K562 (cell line): ENCODE measurements at regions not wholly inside any gene's neighbourhood (a gene's known extent, or its start where the extent isn't known, plus 50 kb on each side); places are given as distances from the start of the nearest gene placed in this dataset.

Experiments
- ATAC-seq: fragments of 200-7000 bp; cut with Tn5 transposase; 3 replicates; pipeline ENCODE4 v1.9.1; 2020; ENCODE audit warnings: moderate library complexity
- BruUV-seq: library from RNA; stranded (reverse); fragments of 400-500 nt; replicated peaks from 2 replicates; lab custom pipeline; 2021; lab: Mats Ljungman, UMichigan
- CTCF ChIA-PET: fragments of 300-600 bp; formaldehyde crosslinking; extraction: SDS; loops from one replicate; lab custom pipeline; 2021; ENCODE audit warnings: low intra/inter-chr PET ratio; lab: Yijun Ruan, JAX
- POLR2A ChIA-PET: fragments of 300-600, 350-650 bp; sonication (Branson Sonifier 250); formaldehyde crosslinking; extraction: SDS; loops from one replicate; lab custom pipeline; 2021; ENCODE audit warnings: antibody characterized with exemption, inconsistent platforms; lab: Yijun Ruan, JAX
- DNase-seq, 4 experiments: peaks; one replicate each; pipeline versions ENCODE4 v3.0.0 to v3.0.0-alpha.2; 2011 to 2018; ENCODE audit warnings: low spot score in 3 of 4, mixed read lengths in 3 of 4; ENCODE audit errors: extremely low read depth in 1 of 4
- FAIRE-seq: peaks from 2 replicates; lab custom pipeline; 2011; peaks lifted over from hg19 to GRCh38; lab: Jason Lieb, UNC
- H2AFZ ChIP-seq: 2 replicates; pipeline ENCODE4 v1.6.0; 2011; ENCODE audit warnings: low read depth, low read length, control low read depth, inconsistent platforms
- H3K27ac ChIP-seq: fragments of 200-600 bp; 3 replicates; pipeline ENCODE4 v1.8.0; 2011; ENCODE audit warnings: low read depth, mild to moderate bottlenecking, control low read depth, inconsistent platforms, low read length, moderate library complexity, mixed read lengths; ENCODE audit errors: extremely low read depth
- H3K27me3 ChIP-seq, 2 experiments: fragments of 300-600 bp in 1 of 2; 2 replicates in 1 of 2; 3 replicates in 1 of 2; pipeline versions ENCODE4 v1.6.0 to v1.8.0; 2011; ENCODE audit warnings: inconsistent platforms in 2 of 2, low read length in 2 of 2, mild to moderate bottlenecking in 1 of 2, mixed read lengths in 1 of 2, moderate library complexity in 1 of 2; ENCODE audit not compliant: control insufficient read depth in 2 of 2, insufficient read depth in 2 of 2
- H3K36me3 ChIP-seq: fragments of 300-600 bp; 3 replicates; pipeline ENCODE4 v1.8.0; 2011; ENCODE audit warnings: mild to moderate bottlenecking, low read length, inconsistent platforms; ENCODE audit not compliant: control insufficient read depth, insufficient read depth
- H3K4me1 ChIP-seq, 2 experiments: fragments of 200-600 bp in 1 of 2; replicated peaks in 1 of 2; 2 replicates in 1 of 2; 3 replicates in 1 of 2; pipeline versions ENCODE4 v1.5.1 to v1.8.0; 2011; ENCODE audit warnings: inconsistent platforms in 2 of 2, low read length in 2 of 2, mild to moderate bottlenecking in 1 of 2, mixed read lengths in 1 of 2, moderate library complexity in 1 of 2; ENCODE audit not compliant: control insufficient read depth in 2 of 2, insufficient read depth in 2 of 2
- H3K4me2 ChIP-seq: 2 replicates; pipeline ENCODE4 v1.6.1; 2011; ENCODE audit warnings: low read length, control low read depth, inconsistent platforms, mixed read lengths; ENCODE audit not compliant: insufficient read depth
- H3K4me3 ChIP-seq: fragments of 200-600 bp; sonication (generic), shearing (Covaris generic); 2 replicates; pipeline ENCODE4 v1.5.1; 2016; ENCODE audit warnings: control low read depth, inconsistent platforms
- H3K79me2 ChIP-seq: fragments of 200-600 bp; 3 replicates; pipeline ENCODE4 v1.8.0; 2011; ENCODE audit warnings: low read length, inconsistent platforms; ENCODE audit not compliant: control insufficient read depth, insufficient read depth
- H3K9ac ChIP-seq, 2 experiments: 2 replicates each; pipeline versions ENCODE4 v1.6.0 to v1.6.1; 2011; ENCODE audit warnings: low read depth in 2 of 2, low read length in 2 of 2, control low read depth in 1 of 2, inconsistent platforms in 1 of 2, mild to moderate bottlenecking in 1 of 2, mixed read lengths in 1 of 2; ENCODE audit not compliant: insufficient read depth in 1 of 2
- H3K9me1 ChIP-seq: one replicate; pipeline ENCODE4 v1.6.0; 2011; ENCODE audit warnings: inconsistent platforms, mild to moderate bottlenecking, low read length, moderate library complexity; ENCODE audit not compliant: control insufficient read depth, insufficient read depth
- H3K9me3 ChIP-seq: replicated peaks from 2 replicates; pipeline ENCODE4 v1.5.1; 2011; ENCODE audit warnings: low read depth, low read length, inconsistent platforms; ENCODE audit not compliant: control insufficient read depth, insufficient read depth
- H4K20me1 ChIP-seq: replicated peaks from 2 replicates; pipeline ENCODE4 v1.6.1; 2011; ENCODE audit warnings: low read length, inconsistent platforms, mixed read lengths; ENCODE audit not compliant: control insufficient read depth, insufficient read depth
- GABPB1 ChIP-seq: sonication (generic); formaldehyde crosslinking; IDR thresholded peaks from 2 replicates; pipeline ENCODE4 v1.8.0; 2022; ENCODE audit warnings: mild to moderate bottlenecking, missing genetic modification reagents
- POLR2AphosphoS5 ChIP-seq: IDR thresholded peaks from 2 replicates; pipeline ENCODE4 v1.6.1; 2011; ENCODE audit warnings: mild to moderate bottlenecking, low read depth, low read length, moderate library complexity; ENCODE audit not compliant: control insufficient read depth, insufficient read depth
- WGBS: fragments of 100-300 bp; shearing (Covaris generic); methylation state at CpG from one replicate; pipeline ENCODE4 v1.1.6; 2016; ENCODE audit warnings: low coverage, mixed read lengths; ENCODE audit not compliant: insufficient coverage; ENCODE audit errors: missing lambda C conversion rate; 5-methylcytosine and 5-hydroxymethylcytosine counted together
- in situ Hi-C: fragments of 300-500 bp; cut with MboI; formaldehyde crosslinking; loops from 4 replicates; pipeline ENCODE4 v1.15.0; 2018; ENCODE audit warnings: inconsistent platforms, mixed read lengths
- intact Hi-C: fragments of 100-400 bp; cut with micrococcal nuclease; formaldehyde crosslinking; loops from 2 replicates; pipeline ENCODE4 v1.14.2; 2022
- TF ChIP-seq, protein P1 (sequence below): fragments of 250-450 bp; sonication (Bioruptor Pico); IDR thresholded peaks from 2 replicates; pipeline ENCODE4 v1.5.0; 2021; ENCODE audit warnings: mild to moderate bottlenecking, moderate library complexity

DNA sequence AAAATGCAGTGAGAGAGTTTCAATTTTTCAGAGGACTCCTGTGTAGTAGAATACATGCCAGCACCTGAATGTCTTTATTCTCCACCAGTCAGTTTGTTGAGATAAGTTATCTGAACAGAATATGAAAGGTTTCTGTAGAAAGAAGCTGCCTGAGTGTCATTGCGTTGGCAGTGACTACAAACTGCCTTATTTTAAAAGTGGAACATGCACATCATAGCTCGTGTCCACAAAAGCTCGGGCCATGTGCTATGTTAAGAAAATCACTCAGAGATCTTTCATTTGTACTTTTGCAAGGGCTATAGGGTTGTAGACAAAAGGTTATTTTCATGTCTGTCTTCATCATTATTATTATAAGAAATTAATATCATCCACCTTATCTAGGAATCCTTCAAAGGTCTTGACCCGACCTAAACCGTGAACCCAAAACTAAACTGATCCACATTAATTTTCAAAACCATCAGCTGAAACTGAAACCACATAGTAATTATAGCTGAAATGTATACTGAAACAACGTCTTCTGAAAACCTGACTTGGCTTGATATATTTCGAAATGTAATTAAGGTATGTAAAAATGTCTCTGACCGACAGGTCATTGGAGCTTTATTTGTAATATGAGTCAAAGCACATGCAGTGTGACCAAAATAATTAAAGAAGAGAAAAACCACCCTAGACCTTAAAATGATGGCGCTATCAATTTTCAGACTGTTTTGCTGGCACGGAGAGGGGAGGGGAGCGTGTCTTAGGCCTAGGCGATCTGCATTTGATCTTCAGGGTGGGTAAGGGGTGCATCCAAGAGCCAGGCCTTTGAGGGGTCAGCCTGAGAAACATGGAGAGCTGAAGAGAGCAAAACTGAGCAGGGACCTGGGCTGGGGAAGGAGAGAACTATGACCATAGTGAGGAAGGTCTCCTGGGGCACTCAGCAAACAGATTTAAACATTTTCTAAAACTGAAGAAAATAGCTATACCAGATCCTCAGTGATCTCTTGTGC lies 232.1 kb downstream of the SOX11 start:
- Histone ChIP-seq H3K9me3 (no peaks in the 10 kb centered on the region), H3K27ac (no peak overlapping the region), H3K9ac (no peak overlapping the region), H3K4me2 (no peak overlapping the region), H3K79me2 (no peaks in the 10 kb centered on the region), H2AFZ (no peak overlapping the region), H3K4me1 (no peaks in the 10 kb centered on the region), H3K4me3 (no peak overlapping the region), H4K20me1 (no peaks in the 10 kb centered on the region), H3K36me3 (no peaks in the 10 kb centered on the region), H3K27me3 (no peaks in the 10 kb centered on the region), H3K9me1 (no peaks in the 10 kb centered on the region)
- TF ChIP-seq GABPB1 (CRISPR knock-in tag) (no peak), POLR2AphosphoS5 (no peak)
- TF ChIP-seq, protein P1, sequence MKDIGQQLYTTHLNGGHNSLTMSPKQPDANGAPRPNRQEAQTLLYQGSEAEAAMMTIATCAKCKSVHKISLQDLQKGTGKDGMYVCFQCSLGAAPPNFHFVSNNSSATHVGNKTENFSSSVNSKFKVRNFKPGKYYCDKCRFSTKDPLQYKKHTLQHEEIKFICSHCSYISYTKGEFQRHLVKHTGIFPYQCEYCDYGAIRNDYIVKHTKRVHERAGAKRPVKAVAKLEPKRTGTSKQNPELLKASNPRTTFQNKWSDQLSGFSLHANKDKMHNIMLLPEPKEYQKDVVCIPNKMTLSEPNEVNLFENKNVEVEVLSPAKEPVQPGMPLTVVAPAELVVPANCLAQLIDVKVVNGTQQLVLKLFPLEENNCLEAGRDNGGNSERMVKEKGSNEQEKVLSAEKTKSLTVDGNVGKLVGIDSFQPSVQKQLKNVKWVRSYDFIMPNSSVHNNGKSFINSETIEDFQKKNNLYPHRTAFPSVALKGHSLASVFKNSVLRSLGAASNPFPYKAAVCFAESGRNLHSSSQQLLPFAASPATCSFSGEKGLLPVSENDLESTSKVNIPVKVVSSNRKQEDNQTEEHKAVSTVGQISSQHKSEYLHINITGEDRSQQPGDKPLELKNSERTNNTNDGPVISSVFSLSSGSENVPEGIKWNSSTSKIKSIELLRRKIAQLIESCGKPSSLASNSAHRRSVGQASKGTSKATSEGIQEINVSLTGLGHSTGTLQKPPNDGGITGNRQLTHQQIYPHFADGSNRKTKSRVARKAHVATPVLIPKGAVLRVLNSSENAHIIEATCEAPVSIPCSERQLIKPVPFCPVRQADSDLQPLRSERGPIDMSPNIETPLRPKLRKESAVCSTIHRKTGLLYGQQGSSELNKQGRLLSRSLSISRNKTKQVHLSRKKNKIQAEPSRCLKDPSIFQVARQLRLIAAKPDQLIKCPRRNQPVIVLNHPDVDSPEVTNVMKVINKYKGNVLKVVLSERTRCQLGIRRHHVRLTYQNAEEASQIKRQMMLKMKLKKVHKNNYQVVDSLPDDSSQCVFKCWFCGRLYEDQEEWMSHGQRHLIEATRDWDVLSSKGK = no peak
- CTCF ChIA-PET = no interaction called here
- in situ Hi-C loops (no loop called here), intact Hi-C loops (no loop called here)
- WGBS = 1% methylated on average over 12 of the region's 12 CpGs
- no peak for FAIRE-seq
- DNase-seq = no peak
- POLR2A ChIA-PET = no interaction called here
- no peak for ATAC-seq
- BruUV-seq = no TSS peak
